HG02610 (cell line): ENCODE measurements at regions not wholly inside any gene's neighbourhood (a gene's known extent, or its start where the extent isn't known, plus 50 kb on each side); places are given as distances from the start of the nearest gene placed in this dataset.

Experiments
- ATAC-seq: cut with Tn5 transposase; IDR thresholded peaks from one replicate; pipeline ENCODE4 v1.9.1; 2021; ENCODE audit warnings: mild to moderate bottlenecking, moderate library complexity; ENCODE audit not compliant: unreplicated experiment

- no peak for ATAC-seq
These were observed 155.4 kb upstream of the PDE3A start for GRCh38 chr12:20212658-20213555.

DNA sequence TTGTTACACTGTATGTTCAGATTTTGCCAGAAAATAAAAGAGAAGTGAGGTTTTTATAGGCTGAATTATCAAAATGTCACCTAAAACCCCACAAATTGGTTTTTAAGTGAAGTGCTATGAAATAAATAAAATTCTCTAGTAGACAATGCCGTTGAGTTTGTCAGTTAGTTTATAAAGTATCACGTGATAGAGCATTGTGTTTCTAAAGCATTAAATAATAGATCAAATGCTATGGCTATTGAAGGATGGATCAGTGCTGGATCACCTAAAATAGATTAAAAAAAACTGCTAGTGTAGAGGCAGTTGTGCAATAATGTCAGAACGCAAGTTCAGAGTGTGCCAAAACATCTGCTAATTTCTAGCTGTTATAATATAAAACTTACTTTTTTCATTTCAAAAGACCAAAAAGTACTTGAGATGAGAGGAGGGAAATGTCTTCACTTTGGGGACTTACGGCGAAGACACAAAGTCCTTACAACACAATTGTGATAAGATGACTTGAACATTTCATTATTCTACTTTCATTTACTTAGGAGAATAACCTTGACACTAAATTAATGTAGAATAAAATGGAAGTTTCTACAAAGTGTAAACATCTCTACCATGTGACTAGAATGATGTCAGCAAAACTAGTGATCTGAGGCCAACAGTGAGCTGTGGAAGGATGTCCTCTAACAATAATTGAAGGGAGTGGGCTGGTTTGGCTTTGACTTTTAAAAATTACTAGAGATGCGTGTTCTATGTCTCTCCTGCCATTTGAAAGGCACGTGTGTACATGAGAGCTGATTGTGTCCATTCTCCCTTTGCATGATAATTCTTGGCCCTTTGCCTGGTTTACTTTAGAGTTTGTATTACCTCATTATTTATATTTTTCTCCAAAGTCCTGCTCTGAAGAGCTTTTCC is 154.4 kb upstream of the PDE3A start:
- no peak for ATAC-seq

- ATAC-seq, result peak; percentile 77
These were observed 148.0 kb upstream of the PDE3A start for GRCh38 chr12:20220339-20220738.

GRCh38 chr12:20232931-20233675 is 135.2 kb upstream of the PDE3A start:
- ATAC-seq, result no peak

- no peak for ATAC-seq
These were observed 133.9 kb upstream of the PDE3A start for GRCh38 chr12:20234474-20234873.

- ATAC-seq, result no peak
These were observed 131.2 kb upstream of the PDE3A start for GRCh38 chr12:20237091-20237490.

GRCh38 chr12:20245491-20245890 is 122.8 kb upstream of the PDE3A start:
- ATAC-seq, result no peak

- no peak for ATAC-seq
These were observed 119.7 kb upstream of the PDE3A start for GRCh38 chr12:20248646-20249045.

DNA sequence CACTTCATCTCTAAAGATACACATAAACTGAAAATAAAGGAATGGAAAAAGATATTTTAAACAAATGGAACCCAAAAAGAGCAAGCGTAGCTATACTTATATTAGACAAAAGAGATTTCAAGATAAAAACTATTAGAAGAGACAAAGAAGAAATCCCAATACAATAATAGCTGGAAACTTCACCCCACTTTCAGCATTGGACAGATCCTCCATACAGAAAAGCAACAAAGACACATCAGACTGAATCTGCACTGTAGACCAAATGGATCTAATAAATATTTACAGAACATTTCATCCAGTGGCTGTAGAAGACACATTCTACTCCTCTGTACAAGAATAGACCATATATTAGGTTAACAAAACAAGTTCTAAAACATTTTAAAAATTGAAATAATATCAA is 117.6 kb upstream of the PDE3A start:
- ATAC-seq, result no peak

- no peak for ATAC-seq
These were observed 111.0 kb upstream of the PDE3A start for GRCh38 chr12:20257311-20257710.

DNA sequence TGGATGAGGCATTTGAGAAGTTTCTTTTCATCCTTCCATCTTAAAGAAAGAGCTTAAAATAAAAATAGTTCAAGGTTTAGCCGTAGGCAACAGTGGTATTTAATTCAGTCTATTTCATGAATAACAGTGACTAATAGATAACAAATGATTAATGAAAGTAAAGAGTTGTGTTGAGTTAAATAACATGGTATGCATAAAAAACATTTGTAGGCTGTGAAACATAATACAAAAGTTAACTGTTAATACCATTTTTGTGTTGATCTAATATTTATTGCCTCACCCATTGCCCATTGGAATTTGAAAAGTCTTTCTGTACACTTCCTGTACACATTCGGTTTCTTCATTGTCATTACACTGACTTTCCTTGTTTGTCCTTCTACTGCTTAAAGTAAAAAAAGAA is 108.6 kb upstream of the PDE3A start:
- no peak for ATAC-seq

DNA sequence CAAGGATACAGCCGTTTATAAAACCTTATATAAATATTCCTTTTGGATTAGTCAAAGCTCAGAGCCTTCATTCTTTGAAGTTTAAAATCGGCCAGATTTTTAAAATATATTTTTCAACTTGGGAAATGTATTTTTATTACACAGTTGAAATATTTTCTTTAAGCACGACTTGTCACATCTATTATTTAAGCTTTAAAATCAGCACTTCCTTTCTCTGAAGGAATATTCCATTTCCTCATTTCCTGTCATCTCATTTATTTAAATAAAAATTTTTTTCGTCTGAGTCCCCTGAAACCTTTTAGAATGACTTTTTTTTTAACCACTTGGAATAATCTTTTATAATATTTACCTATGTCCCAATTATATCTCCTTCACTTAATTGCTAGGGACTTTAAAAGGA is 107.5 kb upstream of the PDE3A start:
- ATAC-seq, result no peak

DNA sequence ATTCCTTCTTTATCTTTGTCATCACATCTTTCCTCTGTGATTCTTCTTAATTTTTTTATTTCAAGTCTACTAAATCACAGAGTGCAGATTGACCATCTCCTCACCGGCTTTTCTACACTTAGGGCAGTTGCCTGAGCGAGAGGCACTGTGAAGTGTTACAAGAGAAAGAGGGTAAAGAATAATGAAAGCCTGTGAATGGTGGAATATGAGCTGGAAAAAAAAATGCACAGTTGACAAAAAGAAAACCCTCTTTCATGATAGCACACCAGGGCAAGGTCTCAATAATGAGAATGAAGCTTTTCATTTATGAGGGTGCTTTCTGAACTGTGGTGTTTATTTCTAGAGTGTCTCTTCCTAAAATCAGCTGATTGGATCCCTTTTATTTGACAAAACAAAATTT is 106.2 kb upstream of the PDE3A start:
- ATAC-seq, result no peak

DNA sequence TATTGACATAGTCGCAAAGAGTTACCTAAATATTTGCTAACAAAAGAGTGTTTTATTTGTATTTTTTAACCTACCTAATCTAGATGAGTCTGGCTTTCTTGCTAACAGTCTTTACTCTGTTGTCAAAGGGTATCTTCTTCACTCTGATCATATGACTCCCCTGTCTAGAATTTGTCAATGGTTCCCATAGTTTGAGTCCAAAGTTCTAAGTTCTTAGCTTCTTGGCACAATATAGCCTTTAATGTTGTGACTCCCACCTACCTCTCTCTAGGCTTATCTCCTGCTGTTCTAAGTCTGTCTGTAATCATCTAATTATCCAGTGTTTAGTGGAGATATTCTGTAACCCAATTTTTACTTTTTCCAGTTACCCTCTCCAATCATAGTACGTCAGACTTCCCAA is 104.3 kb upstream of the PDE3A start:
- ATAC-seq, result no peak

- ATAC-seq, result no peak
These were observed 103.7 kb upstream of the PDE3A start for GRCh38 chr12:20264608-20265114.

GRCh38 chr12:20268121-20268732 is 100.1 kb upstream of the PDE3A start:
- ATAC-seq, result no peak

- no peak for ATAC-seq
These were observed 99.6 kb upstream of the PDE3A start for GRCh38 chr12:20268771-20269170.

DNA sequence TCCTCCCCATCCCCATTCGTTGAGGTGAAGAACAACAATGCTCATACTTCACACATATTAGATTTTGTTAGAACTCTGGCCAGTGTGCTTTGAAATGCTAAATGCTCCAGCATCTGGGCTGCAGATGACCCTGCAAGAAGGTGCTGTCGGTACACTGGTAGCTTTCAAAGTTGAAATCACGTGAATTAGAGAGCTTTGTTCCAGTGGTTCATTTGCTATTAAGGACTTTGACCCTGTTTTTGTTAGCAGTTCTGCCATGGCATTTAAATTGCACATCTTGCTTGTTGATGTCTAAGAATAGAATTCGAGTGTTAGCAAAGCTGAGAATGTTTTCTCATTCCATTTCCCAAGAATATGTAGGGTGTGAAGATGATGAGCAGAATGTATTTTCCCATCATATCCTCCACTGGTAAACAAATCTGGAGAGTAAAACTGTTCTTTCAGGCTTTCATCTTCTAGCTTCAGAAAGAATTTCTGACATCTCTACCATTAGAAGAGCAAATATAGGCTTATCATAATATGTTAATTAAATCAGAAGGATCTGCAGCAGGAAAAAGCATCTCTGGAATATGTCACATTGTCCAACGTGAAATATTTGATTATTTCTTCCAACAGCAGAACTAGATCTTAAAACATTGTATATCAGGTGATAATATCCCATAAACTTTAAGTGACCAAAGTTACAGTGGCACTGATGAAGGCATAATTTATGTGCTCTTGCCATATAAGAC is 98.8 kb upstream of the PDE3A start:
- no peak for ATAC-seq

DNA sequence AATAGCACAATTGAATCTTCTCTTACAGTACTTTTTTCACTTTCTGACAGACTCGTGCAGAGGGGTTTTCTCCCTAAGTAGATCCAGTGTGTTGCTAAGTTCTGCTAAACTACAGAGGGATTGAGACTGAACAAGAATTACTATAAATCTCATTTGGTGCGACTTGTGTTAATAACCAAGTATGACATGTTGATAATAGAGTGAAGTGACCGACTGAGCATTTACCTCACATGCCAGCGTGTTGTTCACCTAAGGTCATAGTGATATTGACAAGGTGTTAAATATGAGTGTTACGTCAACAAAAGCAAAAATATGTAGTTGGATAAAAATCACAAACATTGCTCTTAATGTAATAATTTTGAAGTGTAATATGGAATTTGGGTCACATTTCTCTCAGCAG is 97.8 kb upstream of the PDE3A start:
- ATAC-seq, result no peak

GRCh38 chr12:20272161-20272560 is 96.2 kb upstream of the PDE3A start:
- ATAC-seq, result no peak
